GM12878 (cell line): ENCODE measurements at regions not wholly inside any gene's neighbourhood (a gene's known extent, or its start where the extent isn't known, plus 50 kb on each side); places are given as distances from the start of the nearest gene placed in this dataset.

ENCODE experiments used
- ATAC-seq: fragments of 200-7000 bp; cut with Tn5 transposase; 3 replicates; pipeline ENCODE4 v1.9.1; 2020; ENCODE audit warnings: mild to moderate bottlenecking, moderate library complexity
- BruUV-seq: library from RNA; stranded (reverse); fragments of 400-500 nt; replicated peaks from 2 replicates; lab custom pipeline; 2021; lab: Mats Ljungman, UMichigan
- CTCF ChIA-PET: fragments of 300-600 bp; sonication (Branson Sonifier 250); formaldehyde crosslinking; extraction: SDS; loops from one replicate; lab custom pipeline; 2021; ENCODE audit warnings: inconsistent platforms; lab: Yijun Ruan, JAX
- POLR2A ChIA-PET: fragments of 350-600 bp; formaldehyde crosslinking; extraction: SDS; loops from one replicate; lab custom pipeline; 2021; ENCODE audit warnings: inconsistent platforms; lab: Charles Lee
- RAD21 ChIA-PET: fragments of 300-600 bp; sonication (Branson Sonifier 250); formaldehyde crosslinking; loops from one replicate; lab custom pipeline; 2023; ENCODE audit warnings: antibody characterized with exemption; ENCODE audit not compliant: unreplicated experiment; lab: Charles Lee
- SMC1A ChIA-PET: fragments of 300-600 bp; sonication (Branson Sonifier 250); formaldehyde crosslinking; loops from one replicate; lab custom pipeline; 2023; ENCODE audit not compliant: unreplicated experiment, uncharacterized antibody; lab: Charles Lee
- DNase-seq: peaks from one replicate; pipeline ENCODE4 v3.0.0-alpha.2; 2011; ENCODE audit warnings: low read depth, low spot score
- FAIRE-seq: peaks from 3 replicates; lab custom pipeline; 2011; peaks lifted over from hg19 to GRCh38; lab: Jason Lieb, UNC
- H2AFZ ChIP-seq: 2 replicates; pipeline ENCODE4 v1.6.0; 2011; ENCODE audit warnings: low read depth, low read length, control low read depth; ENCODE audit not compliant: control insufficient read depth
- H3K27ac ChIP-seq: 2 replicates; pipeline ENCODE4 v1.5.1; 2011; ENCODE audit warnings: control low read depth; ENCODE audit not compliant: control insufficient read depth, insufficient read depth
- H3K27me3 ChIP-seq, 2 experiments: replicated peaks in 1 of 2; 2 replicates each; pipeline versions ENCODE4 v1.6.0 to v1.6.1; 2011; ENCODE audit warnings: low read length in 1 of 2; ENCODE audit not compliant: control insufficient read depth in 2 of 2, insufficient read depth in 2 of 2
- H3K36me3 ChIP-seq, 2 experiments: 2 replicates each; pipeline ENCODE4 v1.5.1; 2011; ENCODE audit warnings: low read length in 1 of 2; ENCODE audit not compliant: control insufficient read depth in 2 of 2, insufficient read depth in 2 of 2
- H3K4me1 ChIP-seq: 2 replicates; pipeline ENCODE4 v1.6.1; 2011; ENCODE audit warnings: mild to moderate bottlenecking, low read length, moderate library complexity, mixed read lengths; ENCODE audit not compliant: control insufficient read depth, insufficient read depth
- H3K4me2 ChIP-seq: 2 replicates; pipeline ENCODE4 v1.6.0; 2011; ENCODE audit warnings: control low read depth; ENCODE audit not compliant: control insufficient read depth, insufficient read depth
- H3K4me3 ChIP-seq: fragments of 200-600 bp; sonication (generic); 2 replicates; pipeline ENCODE4 v1.5.1; 2016
- H3K79me2 ChIP-seq: 2 replicates; pipeline ENCODE4 v1.6.0; 2011; ENCODE audit warnings: low read length; ENCODE audit not compliant: control insufficient read depth, insufficient read depth
- H3K9ac ChIP-seq: 2 replicates; pipeline ENCODE4 v1.8.0; 2011; ENCODE audit warnings: low read length, control low read depth, mixed read lengths; ENCODE audit not compliant: control insufficient read depth, insufficient read depth
- H3K9me3 ChIP-seq: replicated peaks from 3 replicates; pipeline ENCODE4 v1.5.1; 2011; ENCODE audit warnings: mild to moderate bottlenecking, low read length; ENCODE audit not compliant: control insufficient read depth, insufficient read depth
- H4K20me1 ChIP-seq: 2 replicates; pipeline ENCODE4 v1.6.0; 2011; ENCODE audit not compliant: control insufficient read depth, insufficient read depth
- ATF2 ChIP-seq: IDR thresholded peaks from 2 replicates; pipeline ENCODE4 v1.6.1; 2012; ENCODE audit warnings: low read length, inconsistent platforms
- BCLAF1 ChIP-seq: fragments of 450-650 bp; IDR thresholded peaks from 2 replicates; pipeline ENCODE4 v1.6.1; 2017; ENCODE audit warnings: antibody characterized with exemption, mild to moderate bottlenecking, moderate library complexity
- EP300 ChIP-seq, 2 experiments: fragments of 150-350 bp in 1 of 2; IDR thresholded peaks; 2 replicates each; pipeline ENCODE4 v1.6.1; 2011 to 2012; ENCODE audit warnings: low read depth in 2 of 2, low read length in 2 of 2, borderline replicate concordance in 1 of 2, improper control_type of control experiment in 1 of 2, inconsistent platforms in 1 of 2; ENCODE audit not compliant: control insufficient read depth in 1 of 2
- MLLT1 ChIP-seq: fragments of 450-650 bp; IDR thresholded peaks from 2 replicates; pipeline ENCODE4 v1.6.1; 2016; ENCODE audit warnings: mild to moderate bottlenecking
- POLR2AphosphoS5 ChIP-seq: IDR thresholded peaks from 2 replicates; pipeline ENCODE4 v1.6.1; 2011; ENCODE audit warnings: mild to moderate bottlenecking, low read length, inconsistent platforms
- RELB ChIP-seq: fragments of 450-650 bp; IDR thresholded peaks from 2 replicates; pipeline ENCODE4 v1.6.1; 2017; ENCODE audit warnings: low read depth, mild to moderate bottlenecking, moderate library complexity
- ZZZ3 ChIP-seq: IDR thresholded peaks from 2 replicates; pipeline ENCODE4 v1.6.1; 2011; ENCODE audit warnings: low read depth; ENCODE audit not compliant: control insufficient read depth, insufficient read length
- WGBS: methylation state at CpG from one replicate; pipeline ENCODE4 v1.1.6; 2016; ENCODE audit warnings: low lambda C conversion rate; ENCODE audit not compliant: insufficient replicate concordance, insufficient coverage; ENCODE audit errors: missing lambda C conversion rate; 5-methylcytosine and 5-hydroxymethylcytosine counted together
- in situ Hi-C: fragments of 300-500 bp; cut with MboI; formaldehyde crosslinking; loops from 9 replicates; pipeline ENCODE4 v1.14.3; 2018; ENCODE audit warnings: mixed read lengths
- intact Hi-C: fragments of 100-400 bp; cut with micrococcal nuclease; formaldehyde crosslinking; loops from one replicate; pipeline ENCODE4 v1.14.2; 2022; ENCODE audit not compliant: unreplicated experiment
- TF ChIP-seq, protein P1 (sequence below): fragments of 450-650 bp; IDR thresholded peaks from 2 replicates; pipeline ENCODE4 v1.6.1; 2018; ENCODE audit warnings: mild to moderate bottlenecking, low read depth, moderate library complexity; ENCODE audit not compliant: partially characterized antibody

- H3K9ac ChIP-seq, result no peak overlapping the region
- BruUV-seq, result TSS peak; percentile 90
- DNase-seq (no peak), ATAC-seq (no peak), FAIRE-seq (no peak)
- RAD21 ChIA-PET, result interaction anchor here (1.0 to 11.0 kb wide), 7 partner anchors 15 to 327 kb away, joined by 3 to 221 read pairs (median 7); no protein-coding TSS in a partner anchor
- WGBS, result 0% methylated on average over 1 of the region's 1 CpG
- in situ Hi-C loops (no loop called here), intact Hi-C loops (loop anchor here (5.0 kb wide), 3 partner anchors 202 to 328 kb away; partner anchors contain the start of gene CMC1)
- H3K9me3 ChIP-seq, result no peaks in the 10 kb centered on the region
- no peak overlapping the region for H3K27ac ChIP-seq
- no peaks in the 10 kb centered on the region for H4K20me1 ChIP-seq
- H2AFZ ChIP-seq, result no peak overlapping the region
- no peak overlapping the region for H3K4me2 ChIP-seq
- no peak overlapping the region for H3K4me3 ChIP-seq
- no peaks in the 10 kb centered on the region for H3K36me3 ChIP-seq
- CTCF ChIA-PET, result interaction anchor here (0.7 to 1.7 kb wide), 8 partner anchors 11 to 328 kb away, joined by 3 to 5 read pairs (median 3); no protein-coding TSS in a partner anchor
- H3K79me2 ChIP-seq, result no peaks in the 10 kb centered on the region
- H3K4me1 ChIP-seq, result no peaks in the 10 kb centered on the region
- POLR2A ChIA-PET, result interaction anchor here (0.8 to 1.9 kb wide), 5 partner anchors 9 to 324 kb away, joined by 3 to 9 read pairs (median 6); no protein-coding TSS in a partner anchor
- no peaks in the 10 kb centered on the region for H3K27me3 ChIP-seq
- SMC1A ChIA-PET, result interaction anchor here (1.1 to 15.7 kb wide), 8 partner anchors 13 to 318 kb away, joined by 3 to 296 read pairs (median 32); partner anchors contain the start of gene EOMES
- TF ChIP-seq EP300 (IDR thresholded peaks at IDR 0.05; ENCODE audit: borderline replicate concordance in 1 of 2, control insufficient read depth in 1 of 2, low read depth in 2 of 2, low read length in 2 of 2) (no peak), RELB (no peak), MLLT1 (no peak), BCLAF1 (no peak), POLR2AphosphoS5 (no peak), ZZZ3 (no peak), ATF2 (no peak)
- TF ChIP-seq, protein P1, sequence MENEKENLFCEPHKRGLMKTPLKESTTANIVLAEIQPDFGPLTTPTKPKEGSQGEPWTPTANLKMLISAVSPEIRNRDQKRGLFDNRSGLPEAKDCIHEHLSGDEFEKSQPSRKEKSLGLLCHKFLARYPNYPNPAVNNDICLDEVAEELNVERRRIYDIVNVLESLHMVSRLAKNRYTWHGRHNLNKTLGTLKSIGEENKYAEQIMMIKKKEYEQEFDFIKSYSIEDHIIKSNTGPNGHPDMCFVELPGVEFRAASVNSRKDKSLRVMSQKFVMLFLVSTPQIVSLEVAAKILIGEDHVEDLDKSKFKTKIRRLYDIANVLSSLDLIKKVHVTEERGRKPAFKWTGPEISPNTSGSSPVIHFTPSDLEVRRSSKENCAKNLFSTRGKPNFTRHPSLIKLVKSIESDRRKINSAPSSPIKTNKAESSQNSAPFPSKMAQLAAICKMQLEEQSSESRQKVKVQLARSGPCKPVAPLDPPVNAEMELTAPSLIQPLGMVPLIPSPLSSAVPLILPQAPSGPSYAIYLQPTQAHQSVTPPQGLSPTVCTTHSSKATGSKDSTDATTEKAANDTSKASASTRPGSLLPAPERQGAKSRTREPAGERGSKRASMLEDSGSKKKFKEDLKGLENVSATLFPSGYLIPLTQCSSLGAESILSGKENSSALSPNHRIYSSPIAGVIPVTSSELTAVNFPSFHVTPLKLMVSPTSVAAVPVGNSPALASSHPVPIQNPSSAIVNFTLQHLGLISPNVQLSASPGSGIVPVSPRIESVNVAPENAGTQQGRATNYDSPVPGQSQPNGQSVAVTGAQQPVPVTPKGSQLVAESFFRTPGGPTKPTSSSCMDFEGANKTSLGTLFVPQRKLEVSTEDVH, result no peak
These were observed 201.6 kb upstream of the CMC1 start for GRCh38 chr3:28039829-28040228.
